ENCODE measurements at regions not wholly inside any gene's neighbourhood (a gene's known extent, or its start where the extent isn't known, plus 50 kb on each side); places are given as distances from the start of the nearest gene placed in this dataset.

DNA sequence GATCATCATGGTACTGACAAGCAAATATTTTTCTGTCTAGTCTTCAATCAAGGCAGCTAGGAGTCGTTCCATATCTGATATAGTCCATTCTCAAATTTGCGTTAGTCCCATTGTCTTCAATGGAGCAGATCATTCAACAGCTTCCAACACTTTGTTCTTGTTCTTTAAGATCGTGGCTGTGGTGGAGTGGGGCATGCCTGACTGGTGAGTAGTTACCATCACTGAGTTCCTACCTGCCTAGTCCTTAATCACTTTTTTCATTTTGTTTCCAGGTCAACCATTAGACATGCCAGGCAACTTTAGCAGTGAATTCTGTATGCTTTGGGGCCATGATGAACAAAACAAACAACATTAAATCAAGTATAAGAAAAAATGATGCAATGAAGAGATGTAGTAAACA is 693.1 kb upstream of the KIRREL3 start:
- TF ChIP-seq CTCF (IDR thresholded peaks at IDR 0.05; ENCODE audit: poor library complexity, severe bottlenecking) = no peak
- TF ChIP-seq TAF1 (IDR thresholded peaks at IDR 0.05; ENCODE audit: low read depth) = no peak
